IMR-90 (cell line): ENCODE measurements at regions not wholly inside any gene's neighbourhood (a gene's known extent, or its start where the extent isn't known, plus 50 kb on each side); places are given as distances from the start of the nearest gene placed in this dataset.

ENCODE experiments used
- CEBPB ChIP-seq: IDR thresholded peaks from 2 replicates; pipeline ENCODE4 v1.6.1; 2012; ENCODE audit warnings: low read depth, low read length, improper control_type of control experiment
- CTCF ChIP-seq: conservative IDR thresholded peaks from 2 replicates; pipeline ENCODE4 v1.5.1; 2012; ENCODE audit warnings: mild to moderate bottlenecking, low read depth, low read length, improper control_type of control experiment
- MAFK ChIP-seq: IDR thresholded peaks from 2 replicates; pipeline ENCODE4 v1.6.1; 2012; ENCODE audit warnings: low read depth, low read length, improper control_type of control experiment
- MAZ ChIP-seq: IDR thresholded peaks from 2 replicates; pipeline ENCODE4 v1.6.1; 2012; ENCODE audit warnings: low read depth, mild to moderate bottlenecking, low read length, improper control_type of control experiment, moderate library complexity, borderline replicate concordance
- POLR2A ChIP-seq: IDR thresholded peaks from 2 replicates; pipeline ENCODE4 v1.6.1; 2012; ENCODE audit warnings: mild to moderate bottlenecking, low read depth, low read length
- RAD21 ChIP-seq: IDR thresholded peaks from 2 replicates; pipeline ENCODE4 v1.6.1; 2012; ENCODE audit warnings: low read length, improper control_type of control experiment
- RCOR1 ChIP-seq: IDR thresholded peaks from 2 replicates; pipeline ENCODE4 v1.6.1; 2012; ENCODE audit warnings: mild to moderate bottlenecking, low read length, improper control_type of control experiment; ENCODE audit not compliant: insufficient replicate concordance
- RFX5 ChIP-seq: IDR thresholded peaks from 2 replicates; pipeline ENCODE4 v1.8.0; 2012; ENCODE audit warnings: low read depth, mild to moderate bottlenecking, low read length, moderate library complexity
- SMC3 ChIP-seq: fragments of 150-350 bp; IDR thresholded peaks from 2 replicates; pipeline ENCODE4 v1.6.1; 2016; ENCODE audit warnings: low read depth, mild to moderate bottlenecking, antibody characterized with exemption, low read length, moderate library complexity
- USF2 ChIP-seq: fragments of 150-350 bp; IDR thresholded peaks from 2 replicates; pipeline ENCODE4 v1.6.1; 2017; ENCODE audit warnings: mild to moderate bottlenecking, antibody characterized with exemption, low read length, low read depth

- no peak for TF ChIP-seq CTCF
- TF ChIP-seq USF2 = no peak
- no peak for TF ChIP-seq POLR2A
- TF ChIP-seq RCOR1 = no peak
- no peak for TF ChIP-seq RFX5
- TF ChIP-seq MAZ = no peak
- no peak for TF ChIP-seq RAD21
- TF ChIP-seq MAFK = no peak
- no peak for TF ChIP-seq SMC3
- no peak for TF ChIP-seq CEBPB
These were observed 78.2 kb upstream of the TARDBP start for GRCh38 chr1:10934150-10934818.
